Fibroblast of peridontal ligament (primary cell): ENCODE measurements at regions not wholly inside any gene's neighbourhood (a gene's known extent, or its start where the extent isn't known, plus 50 kb on each side); places are given as distances from the start of the nearest gene placed in this dataset.

Experiments used
- DNase-seq: peaks from one replicate; pipeline ENCODE4 v3.0.0-alpha.2; 2010; ENCODE audit errors: extremely low read depth

- no peak for DNase-seq
These were observed 194.0 kb upstream of the PPP1R3A start for GRCh38 chr7:114112806-114113205.

GRCh38 chr7:114110666-114111065, 191.9 kb upstream of the PPP1R3A start:
- DNase-seq, result no peak

- DNase-seq, result no peak
These were observed 190.9 kb upstream of the PPP1R3A start for GRCh38 chr7:114109721-114110120.

GRCh38 chr7:114109304-114109703, 190.5 kb upstream of the PPP1R3A start:
- DNase-seq, result no peak

DNA sequence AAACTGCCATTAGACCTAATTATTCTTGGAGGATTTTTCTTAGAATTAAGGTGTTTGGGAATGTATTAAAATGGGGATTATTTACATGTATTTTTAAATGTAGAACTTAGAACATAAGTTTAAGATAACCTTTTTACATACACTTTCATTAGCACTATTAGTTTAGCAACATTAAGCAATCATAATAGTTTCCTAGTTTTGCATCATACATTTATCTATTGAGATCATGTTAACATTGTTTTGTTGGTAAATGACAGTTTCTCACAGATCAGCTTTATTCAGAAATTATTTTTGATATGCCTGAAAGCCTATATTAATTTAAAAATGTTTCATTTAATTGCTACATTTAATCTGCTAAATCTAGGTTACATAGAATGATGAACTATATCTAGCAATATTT, 189.7 kb upstream of the PPP1R3A start:
- DNase-seq, result no peak

GRCh38 chr7:114107522-114107921, 188.7 kb upstream of the PPP1R3A start:
- DNase-seq, result peak; percentile 15

DNA sequence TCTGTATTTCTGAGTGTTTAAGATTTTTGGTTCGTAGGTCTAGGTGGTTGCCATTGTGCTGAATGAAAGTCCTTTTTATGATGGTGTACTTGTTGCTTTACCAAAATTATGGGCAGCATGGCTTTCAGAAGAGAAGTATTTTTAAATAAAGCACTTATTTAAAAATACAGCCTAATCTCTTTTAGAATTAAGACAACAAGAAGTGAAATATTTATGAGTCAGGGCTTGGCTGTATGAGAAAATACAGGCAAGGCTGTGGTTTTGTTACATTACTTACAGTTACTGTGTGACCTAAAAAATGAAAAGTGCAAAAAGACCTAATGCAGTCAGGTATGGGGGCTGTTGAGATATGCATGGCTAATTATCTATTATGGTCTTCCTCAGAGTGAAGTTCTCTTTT, 185.2 kb upstream of the PPP1R3A start:
- no peak for DNase-seq

DNA sequence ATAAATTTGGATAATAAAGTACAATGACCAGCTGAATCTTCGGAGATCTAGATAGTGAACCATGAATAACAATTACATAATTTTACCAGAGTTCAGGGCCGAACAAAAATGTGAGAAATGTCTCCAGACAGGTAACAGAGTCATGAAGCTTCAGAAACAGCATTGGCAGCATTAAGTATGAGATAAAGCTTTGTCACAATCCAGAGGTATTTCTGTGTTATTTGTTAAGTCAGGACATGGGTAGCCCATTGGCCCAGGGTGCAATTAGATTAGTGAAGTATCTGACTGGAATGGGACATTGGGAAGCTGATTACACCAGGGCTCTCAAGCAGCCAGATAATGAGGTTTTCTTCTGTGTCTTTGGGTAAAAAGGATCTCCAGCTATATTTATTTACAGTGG, 184.2 kb upstream of the PPP1R3A start:
- DNase-seq, result no peak

- DNase-seq, result no peak
These were observed 183.3 kb upstream of the PPP1R3A start for GRCh38 chr7:114102131-114102530.

DNA sequence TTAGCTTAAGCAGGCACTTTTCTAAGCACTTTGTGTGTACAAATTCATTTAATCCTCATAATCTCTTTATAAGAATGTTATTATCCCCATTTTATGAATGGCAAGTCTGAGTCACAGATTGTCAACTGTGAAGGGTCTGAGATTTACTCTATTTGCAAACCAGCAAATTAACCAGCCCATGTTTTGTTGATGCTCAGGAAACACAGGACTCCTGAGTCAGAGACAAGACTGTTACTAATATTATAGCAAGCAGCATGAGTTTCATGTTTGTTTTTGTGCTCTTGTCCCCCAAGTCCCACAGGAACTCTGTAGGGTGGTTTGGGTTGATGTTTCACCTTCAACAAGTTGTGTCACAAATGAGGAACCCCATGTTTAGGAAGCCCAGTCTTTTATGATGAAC, 182.0 kb upstream of the PPP1R3A start:
- no peak for DNase-seq

DNA sequence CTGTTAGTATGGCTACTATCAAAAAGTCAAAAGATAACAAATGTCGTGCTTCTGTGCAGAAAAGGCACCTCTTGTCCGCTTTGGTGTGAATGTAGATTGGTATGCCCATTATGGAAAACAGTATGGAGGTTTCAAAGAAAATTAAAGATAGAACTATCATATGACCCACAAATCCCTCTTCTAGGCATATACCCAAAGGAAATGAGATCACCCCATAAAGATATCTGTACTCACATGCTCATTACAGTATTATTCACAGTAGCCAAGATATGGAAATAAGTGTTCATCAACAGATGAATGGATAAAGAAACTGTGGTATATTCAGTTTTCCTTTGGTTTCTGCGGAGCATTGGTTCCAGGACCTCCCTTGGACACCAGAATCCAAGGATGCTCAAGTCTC, 180.5 kb upstream of the PPP1R3A start:
- DNase-seq, result no peak

- no peak for DNase-seq
These were observed 177.1 kb upstream of the PPP1R3A start for GRCh38 chr7:114095885-114096284.

- no peak for DNase-seq
These were observed 169.7 kb upstream of the PPP1R3A start for GRCh38 chr7:114088470-114088940.

- DNase-seq, result no peak
These were observed 169.1 kb upstream of the PPP1R3A start for GRCh38 chr7:114087653-114088469.

- DNase-seq, result no peak
These were observed 168.3 kb upstream of the PPP1R3A start for GRCh38 chr7:114086914-114087652.

DNA sequence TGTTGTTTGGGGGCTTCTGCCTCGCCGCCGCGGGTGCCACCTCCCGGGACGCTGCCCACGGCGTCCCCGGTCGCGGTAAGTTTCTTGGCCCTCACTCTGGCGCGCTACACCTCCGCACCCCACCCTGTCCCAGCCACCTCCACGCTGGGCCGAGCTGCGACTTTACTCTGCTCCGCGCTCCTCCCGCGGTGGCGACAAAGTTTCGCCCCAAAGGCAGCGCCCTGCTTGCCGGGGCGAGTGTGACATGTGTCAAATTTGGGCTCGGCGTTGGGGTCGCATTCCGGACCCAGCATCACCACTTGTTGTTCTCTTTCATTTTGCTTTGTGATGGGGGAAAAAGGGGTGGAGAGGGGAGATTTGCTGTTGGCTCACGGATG, 167.7 kb upstream of the PPP1R3A start:
- no peak for DNase-seq

- peak; percentile 39 for DNase-seq
These were observed 167.0 kb upstream of the PPP1R3A start for GRCh38 chr7:114085592-114086501.

- DNase-seq, result no peak
These were observed 166.4 kb upstream of the PPP1R3A start for GRCh38 chr7:114085313-114085591.

GRCh38 chr7:114084472-114085312, 165.9 kb upstream of the PPP1R3A start:
- no peak for DNase-seq

DNA sequence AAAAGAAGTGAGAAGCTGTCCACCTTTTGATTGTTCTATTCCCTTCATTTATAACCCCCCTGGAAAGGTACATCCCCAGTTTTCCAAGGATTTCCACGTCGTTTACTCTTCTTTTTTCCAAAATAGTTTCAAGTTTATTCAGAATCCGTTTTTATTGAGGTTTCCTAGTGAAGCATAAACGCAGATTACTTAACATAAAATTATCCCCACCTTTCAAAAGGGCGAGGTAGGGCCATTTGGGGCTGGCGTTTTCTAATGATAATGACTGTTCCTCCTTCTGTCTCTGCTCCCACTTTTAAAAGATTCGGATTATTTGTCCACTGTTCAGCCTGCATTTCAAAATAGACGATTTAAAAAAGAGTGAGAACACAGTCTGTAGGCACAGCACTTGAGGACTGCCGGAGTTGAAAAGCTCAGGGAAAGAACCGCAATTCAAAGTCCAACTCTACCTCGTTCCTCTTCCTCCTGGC, 165.2 kb upstream of the PPP1R3A start:
- DNase-seq, result no peak
